ENCODE measurements at regions not wholly inside any gene's neighbourhood (a gene's known extent, or its start where the extent isn't known, plus 50 kb on each side); places are given as distances from the start of the nearest gene placed in this dataset.

GRCh38 chr10:10765017-10765416 lies 252.7 kb upstream of the CELF2 start:
- intact Hi-C loops (cut with DNase I): no loop called here
- DNase-seq: no peak

DNA sequence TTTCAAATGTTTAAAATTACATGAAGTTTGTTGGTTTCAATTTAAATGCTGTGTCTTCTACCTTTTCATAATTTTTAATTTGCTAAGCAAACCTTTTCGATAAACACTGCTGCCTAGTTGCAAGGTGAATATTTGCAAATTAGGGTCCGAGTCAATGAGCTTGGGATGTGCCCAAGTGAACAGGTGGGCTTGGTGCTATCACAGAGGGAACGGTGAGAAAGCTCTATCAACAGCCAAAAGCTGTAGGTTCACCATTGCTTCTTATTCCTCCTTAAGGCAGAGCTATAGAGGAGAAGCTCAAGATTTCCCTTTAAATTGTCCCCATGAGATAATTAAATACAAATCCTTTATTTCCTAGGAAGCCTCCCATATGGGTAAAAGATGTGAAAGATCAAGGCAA lies 245.3 kb upstream of the CELF2 start:
- DNase-seq: no peak
- intact Hi-C loops (cut with DNase I): no loop called here

GRCh38 chr10:10772874-10773508 lies 244.7 kb upstream of the CELF2 start:
- intact Hi-C loops (cut with DNase I): no loop called here
- no peak for DNase-seq

GRCh38 chr10:10774416-10774815 lies 243.3 kb upstream of the CELF2 start:
- DNase-seq: peak in 1 of 10 donors; percentile 17
- intact Hi-C loops (cut with DNase I): no loop called here

GRCh38 chr10:10776363-10776762 lies 241.3 kb upstream of the CELF2 start:
- intact Hi-C loops (cut with DNase I): no loop called here
- DNase-seq: no peak

GRCh38 chr10:10777279-10777678 lies 240.4 kb upstream of the CELF2 start:
- intact Hi-C loops (cut with DNase I): no loop called here

DNA sequence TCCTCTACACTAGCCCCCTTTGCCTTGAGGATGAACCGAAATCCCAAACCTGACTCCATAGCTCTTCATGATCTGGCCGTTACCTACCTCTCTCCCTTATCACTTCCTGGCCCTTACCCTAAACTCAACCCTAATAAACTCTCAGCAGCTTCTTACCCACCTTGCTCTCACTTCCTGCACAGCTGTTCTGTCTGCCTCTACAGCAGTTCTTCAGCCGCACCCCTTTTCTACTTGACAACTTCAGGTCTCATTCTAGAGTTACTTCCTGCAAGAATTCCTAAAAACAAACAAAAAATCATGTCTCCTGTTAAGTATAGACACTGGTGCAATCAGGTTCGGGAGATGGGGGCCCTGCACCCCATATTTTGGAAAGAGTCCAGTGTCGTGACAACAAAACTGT lies 239.9 kb upstream of the CELF2 start:
- no peak for DNase-seq
- intact Hi-C loops (cut with DNase I): no loop called here

More at GRCh38 chr10:10777279-10777678, 240.4 kb upstream of the CELF2 start:
- no peak for DNase-seq

DNA sequence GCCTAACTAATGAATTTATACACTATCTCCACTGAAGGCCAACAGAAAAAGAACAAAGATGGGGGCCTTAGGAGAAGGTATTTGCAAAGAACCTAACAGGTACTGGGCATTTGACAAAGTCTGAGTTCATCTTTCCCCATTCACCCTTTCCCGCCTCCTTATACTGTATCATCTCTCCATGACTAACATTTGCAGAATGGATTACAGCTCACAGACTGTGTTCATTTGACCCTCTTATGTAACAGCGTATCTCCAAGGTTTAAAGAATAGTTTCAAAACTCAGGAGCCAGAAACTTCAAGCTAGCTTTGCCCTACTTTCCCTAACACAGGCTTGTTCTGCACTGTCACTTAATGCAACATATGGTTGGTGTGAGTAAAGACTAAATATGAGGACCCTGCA lies 238.7 kb upstream of the CELF2 start:
- no peak for DNase-seq
- intact Hi-C loops (cut with DNase I): no loop called here

DNA sequence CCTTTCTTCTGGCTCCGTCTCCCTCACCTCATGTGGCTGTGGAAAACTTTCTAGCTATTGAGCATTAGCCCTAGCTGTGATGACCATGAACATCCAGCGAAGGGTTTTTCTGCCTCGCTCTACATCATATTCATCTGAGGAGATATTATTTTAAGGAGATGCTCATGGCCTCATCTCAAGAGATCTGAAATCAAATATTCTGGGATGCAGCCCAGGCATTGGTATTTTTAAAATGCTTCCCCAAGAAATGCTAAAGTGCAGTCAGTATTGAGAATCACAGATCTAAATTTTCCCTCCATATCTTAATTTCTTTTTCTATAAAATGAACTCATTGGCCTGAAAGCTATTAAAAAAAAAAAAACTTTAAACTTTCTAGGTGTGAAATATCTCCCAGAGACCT lies 238.2 kb upstream of the CELF2 start:
- no peak for DNase-seq
- intact Hi-C loops (cut with DNase I): no loop called here

GRCh38 chr10:10780746-10781145 lies 236.9 kb upstream of the CELF2 start:
- intact Hi-C loops (cut with DNase I): no loop called here
- no peak for DNase-seq

GRCh38 chr10:10782603-10783002 lies 235.1 kb upstream of the CELF2 start:
- no peak for DNase-seq
- intact Hi-C loops (cut with DNase I): no loop called here

DNA sequence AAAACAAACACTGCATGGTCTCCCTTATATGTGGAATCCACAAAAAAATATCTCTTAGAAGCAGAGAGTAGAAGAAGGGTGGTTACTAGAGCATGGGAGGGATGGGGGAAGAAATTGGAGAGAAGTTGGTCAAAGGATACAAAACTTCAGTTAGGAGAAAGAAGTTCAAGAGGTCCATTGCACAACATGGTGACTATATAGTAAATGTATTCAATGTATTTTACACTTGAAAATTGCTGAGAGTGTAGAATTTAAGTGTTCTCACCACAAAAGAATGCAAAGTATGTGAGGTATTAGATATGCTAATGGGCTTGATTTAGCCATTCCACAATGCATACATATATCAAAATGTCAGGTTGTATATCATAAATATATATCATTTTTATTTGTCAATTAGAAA lies 232.0 kb upstream of the CELF2 start:
- intact Hi-C loops (cut with DNase I): no loop called here
- DNase-seq: no peak

DNA sequence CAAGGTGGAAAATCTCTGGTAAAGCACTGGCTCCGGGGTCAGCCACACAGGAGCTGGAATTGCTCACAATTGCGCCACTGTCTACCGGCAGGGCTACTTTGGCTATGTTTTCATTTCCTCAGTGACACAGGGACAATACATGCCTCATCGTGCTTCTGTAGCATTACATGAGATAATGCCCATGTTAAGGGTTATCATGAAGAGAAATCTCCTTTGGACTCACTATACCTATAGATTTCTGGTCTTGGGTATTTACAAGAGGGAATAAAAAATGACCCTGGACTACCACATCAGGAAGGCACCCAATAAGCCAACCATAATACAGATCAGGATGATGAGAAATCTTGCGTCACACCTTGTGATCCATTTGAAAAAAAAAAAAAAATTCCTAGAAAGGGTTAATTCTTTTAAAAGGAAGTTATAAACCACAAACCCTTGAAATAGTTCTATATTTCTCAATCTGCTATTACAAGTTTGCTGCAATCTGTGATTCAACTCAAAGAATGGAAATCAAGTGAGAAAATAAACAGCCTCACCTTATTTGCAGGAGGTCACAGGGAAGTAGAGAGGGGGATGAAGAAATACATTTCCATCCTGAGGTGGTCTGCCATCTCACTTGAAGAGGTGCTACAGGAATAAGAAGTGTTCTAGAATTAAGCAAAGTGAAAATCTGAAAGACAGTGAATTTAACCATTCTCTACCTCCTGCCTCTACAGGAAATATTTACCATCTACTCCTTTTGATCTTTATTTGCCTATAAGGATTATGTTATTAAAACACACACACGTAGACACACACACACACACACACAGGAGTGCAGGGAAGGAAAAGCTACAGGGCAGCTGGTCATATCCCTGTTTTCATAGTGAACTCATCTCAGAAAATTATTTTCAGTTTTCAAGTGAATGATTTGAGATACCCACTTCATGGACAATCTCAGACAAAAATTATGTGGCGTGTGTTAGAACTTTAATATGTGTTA lies 231.3 kb upstream of the CELF2 start:
- DNase-seq: no peak
- intact Hi-C loops (cut with DNase I): no loop called here

DNA sequence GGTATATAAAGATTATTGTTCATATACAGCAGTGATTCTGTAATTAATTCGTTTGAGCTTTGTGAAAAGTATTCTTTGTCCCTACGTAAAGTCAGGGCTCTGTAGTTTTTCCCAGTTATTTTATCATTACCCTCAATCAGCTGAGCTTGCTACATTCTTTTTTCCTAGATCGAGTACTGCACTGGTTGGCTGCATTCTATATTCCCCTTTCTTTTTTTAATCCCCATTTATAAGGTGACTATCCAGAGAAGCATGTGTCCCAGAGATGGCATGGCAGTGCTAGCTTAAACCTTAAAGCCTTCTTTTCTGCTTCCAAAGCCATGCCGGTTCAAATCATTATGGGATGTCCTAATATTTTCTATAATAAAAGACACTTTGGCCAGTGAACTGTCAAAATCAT lies 230.1 kb upstream of the CELF2 start:
- DNase-seq: no peak
- intact Hi-C loops (cut with DNase I): no loop called here

DNA sequence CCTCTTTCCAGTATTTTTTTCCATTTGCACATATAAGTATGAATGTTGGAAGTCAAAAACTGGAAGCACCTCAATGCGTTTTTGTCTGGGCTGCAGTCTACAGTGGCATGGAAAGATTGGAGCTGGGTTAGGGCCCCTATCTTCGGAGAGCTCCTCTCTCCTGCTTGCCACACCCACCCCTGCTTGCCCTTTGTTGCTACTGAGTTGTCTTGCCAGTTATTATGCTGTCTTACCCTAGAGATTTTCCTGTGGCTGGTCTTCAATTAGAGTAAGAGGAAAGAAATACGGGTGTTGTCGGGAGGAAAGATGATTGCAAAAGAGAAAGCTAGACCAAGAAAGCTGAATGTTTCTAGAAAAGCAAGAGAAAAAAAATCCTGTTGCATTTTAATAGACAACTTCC lies 228.9 kb upstream of the CELF2 start:
- intact Hi-C loops (cut with DNase I): no loop called here
- DNase-seq: no peak

DNA sequence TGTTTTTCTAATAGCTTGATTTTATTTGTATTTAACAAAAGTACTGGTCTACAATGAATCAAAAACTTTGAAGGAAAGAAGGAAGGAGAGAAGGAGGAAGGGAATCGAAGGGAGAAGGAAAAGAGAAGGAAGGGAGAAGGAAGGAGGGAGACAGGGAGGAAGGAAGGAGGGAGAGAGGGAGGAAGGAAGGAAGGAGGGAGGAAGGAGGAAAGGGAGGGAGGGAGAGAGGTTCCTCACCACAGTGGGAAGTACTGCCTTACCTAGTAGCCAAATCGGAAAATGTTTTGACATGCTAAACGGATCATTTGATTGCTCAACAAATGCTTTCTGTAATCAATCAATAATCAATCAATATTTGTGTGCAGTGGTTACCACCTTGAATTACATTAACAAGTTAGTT lies 225.8 kb upstream of the CELF2 start:
- intact Hi-C loops (cut with DNase I): no loop called here
- DNase-seq: no peak

DNA sequence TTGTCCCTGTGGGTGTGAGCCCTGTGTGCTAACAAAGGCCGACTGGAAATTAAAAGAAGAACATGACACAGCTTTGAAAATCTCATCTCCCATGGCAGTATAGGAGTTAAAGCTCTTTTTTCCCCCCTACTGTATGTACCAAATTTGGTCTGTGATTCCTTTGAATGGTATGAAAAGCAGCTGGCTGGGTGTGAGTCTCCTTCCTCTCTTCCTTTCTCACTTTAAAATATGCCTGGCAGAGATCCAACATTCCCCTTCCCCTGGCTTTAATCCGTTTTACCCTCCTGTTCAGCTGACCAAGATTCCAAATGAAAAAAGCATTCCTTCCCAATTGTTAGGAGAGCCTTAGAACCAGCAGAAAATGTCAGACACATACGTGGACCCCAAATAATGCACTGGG lies 225.0 kb upstream of the CELF2 start:
- intact Hi-C loops (cut with DNase I): no loop called here
- DNase-seq: no peak

GRCh38 chr10:10794046-10794445 lies 223.6 kb upstream of the CELF2 start:
- intact Hi-C loops (cut with DNase I): no loop called here
- no peak for DNase-seq

GRCh38 chr10:10794791-10795191 lies 222.9 kb upstream of the CELF2 start:
- intact Hi-C loops (cut with DNase I): no loop called here
- no peak for DNase-seq

GRCh38 chr10:10796061-10796773 lies 221.5 kb upstream of the CELF2 start:
- intact Hi-C loops (cut with DNase I): no loop called here

GRCh38 chr10:10796774-10797415 lies 220.8 kb upstream of the CELF2 start:
- no peak for DNase-seq
- intact Hi-C loops (cut with DNase I): no loop called here

More at GRCh38 chr10:10796061-10796773, 221.5 kb upstream of the CELF2 start:
- DNase-seq: no peak

Measured in posterior cingulate gyrus (tissue), 11 donors.